ENCODE measurements at regions not wholly inside any gene's neighbourhood (a gene's known extent, or its start where the extent isn't known, plus 50 kb on each side); places are given as distances from the start of the nearest gene placed in this dataset.

DNA sequence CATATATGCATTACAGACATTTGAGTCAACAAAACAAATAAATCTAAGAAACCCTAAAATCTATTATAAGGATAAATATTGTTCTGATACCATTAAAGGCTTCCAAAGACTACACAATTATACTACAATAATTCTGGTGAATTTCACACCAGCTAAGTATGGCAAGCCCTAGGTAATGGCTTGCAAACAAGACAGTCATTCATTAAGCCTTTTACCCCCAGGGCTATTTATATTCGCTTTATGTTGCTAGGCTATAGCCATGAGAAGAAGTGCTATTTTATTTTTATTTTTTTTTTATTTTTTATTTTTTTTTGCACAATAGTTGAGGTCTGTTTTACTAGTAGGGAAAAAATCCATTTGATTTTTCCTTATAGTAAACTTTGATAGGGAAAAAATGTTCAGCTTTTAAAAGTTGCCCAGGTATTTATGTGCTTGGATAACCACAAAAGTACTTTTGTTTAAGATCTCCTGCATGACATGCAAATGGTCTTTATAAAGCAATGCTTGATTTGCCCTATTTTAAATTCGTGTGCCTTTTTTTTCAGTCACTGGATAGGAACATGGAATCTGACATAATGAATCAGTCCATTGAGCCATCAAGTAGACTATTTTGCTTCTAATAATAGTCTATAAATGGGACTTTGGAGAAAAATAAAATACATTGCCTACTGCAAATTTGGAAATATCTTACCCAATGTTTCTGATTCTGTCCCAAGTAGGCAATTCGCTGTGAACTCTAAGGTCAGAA is 946.3 kb upstream of the COX7C start:
- Histone ChIP-seq H3K4me3 (ENCODE audit: low read depth, low read length) (no peak overlapping the region), H3K36me3 (ENCODE audit: control insufficient read depth, insufficient read depth, low read length) (no peaks in the 10 kb centered on the region), H3K27me3 (ENCODE audit: control insufficient read depth, insufficient read depth, low read length) (no peaks in the 10 kb centered on the region)
- TF ChIP-seq, protein P1, sequence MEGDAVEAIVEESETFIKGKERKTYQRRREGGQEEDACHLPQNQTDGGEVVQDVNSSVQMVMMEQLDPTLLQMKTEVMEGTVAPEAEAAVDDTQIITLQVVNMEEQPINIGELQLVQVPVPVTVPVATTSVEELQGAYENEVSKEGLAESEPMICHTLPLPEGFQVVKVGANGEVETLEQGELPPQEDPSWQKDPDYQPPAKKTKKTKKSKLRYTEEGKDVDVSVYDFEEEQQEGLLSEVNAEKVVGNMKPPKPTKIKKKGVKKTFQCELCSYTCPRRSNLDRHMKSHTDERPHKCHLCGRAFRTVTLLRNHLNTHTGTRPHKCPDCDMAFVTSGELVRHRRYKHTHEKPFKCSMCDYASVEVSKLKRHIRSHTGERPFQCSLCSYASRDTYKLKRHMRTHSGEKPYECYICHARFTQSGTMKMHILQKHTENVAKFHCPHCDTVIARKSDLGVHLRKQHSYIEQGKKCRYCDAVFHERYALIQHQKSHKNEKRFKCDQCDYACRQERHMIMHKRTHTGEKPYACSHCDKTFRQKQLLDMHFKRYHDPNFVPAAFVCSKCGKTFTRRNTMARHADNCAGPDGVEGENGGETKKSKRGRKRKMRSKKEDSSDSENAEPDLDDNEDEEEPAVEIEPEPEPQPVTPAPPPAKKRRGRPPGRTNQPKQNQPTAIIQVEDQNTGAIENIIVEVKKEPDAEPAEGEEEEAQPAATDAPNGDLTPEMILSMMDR (IDR thresholded peaks at IDR 0.05; ENCODE audit: insufficient read depth, low read length, severe bottlenecking), result no peak
- DNase-seq (ENCODE audit: low read depth) (no peak), FAIRE-seq (no peak)

DNA sequence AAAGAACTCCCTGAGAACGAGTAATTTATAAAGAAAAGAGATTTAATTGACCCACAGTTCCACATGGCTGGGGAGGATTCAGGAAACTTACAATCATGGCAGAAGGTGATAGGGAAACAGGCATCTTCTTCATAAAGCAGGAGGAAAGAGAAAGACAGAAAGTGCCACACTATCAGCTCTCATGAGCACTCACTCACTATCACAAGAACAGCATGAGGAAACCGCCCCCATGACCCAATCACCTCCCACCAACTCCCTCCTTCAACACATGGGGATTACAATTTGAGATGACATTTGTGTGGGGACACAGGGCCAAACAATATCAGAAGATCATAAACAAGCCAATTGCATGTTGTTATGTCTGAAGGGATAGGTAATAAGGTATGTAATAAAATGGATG is 935.9 kb upstream of the COX7C start:
- no peak for FAIRE-seq

DNA sequence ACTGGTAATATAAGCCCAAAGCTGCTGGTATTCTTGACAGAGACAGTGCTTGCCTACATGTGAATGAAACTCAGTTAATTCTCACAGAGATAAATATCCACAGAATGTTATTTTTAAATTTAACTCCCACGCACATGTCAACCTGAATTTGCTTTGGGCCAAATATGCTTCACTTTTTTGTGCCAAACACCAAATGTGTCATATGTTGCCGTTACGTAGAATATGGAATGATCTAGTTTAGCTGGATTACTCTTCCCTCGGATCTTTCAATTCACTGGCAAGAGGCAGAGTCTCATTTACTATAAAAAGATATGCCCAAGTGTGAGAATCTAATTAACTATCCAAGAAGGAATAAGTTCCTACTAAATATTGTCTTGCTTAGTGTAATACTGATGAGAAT is 933.4 kb upstream of the COX7C start:
- FAIRE-seq (no peak), DNase-seq (ENCODE audit: low read depth) (no peak)
- no peaks in the 10 kb centered on the region for H3K36me3 ChIP-seq (ENCODE audit: control insufficient read depth, insufficient read depth, low read length)
- H3K4me3 ChIP-seq (ENCODE audit: low read depth, low read length), result no peak overlapping the region
- TF ChIP-seq, protein P1 (IDR thresholded peaks at IDR 0.05; ENCODE audit: insufficient read depth, low read length, severe bottlenecking), result no peak
- H3K27me3 ChIP-seq (ENCODE audit: control insufficient read depth, insufficient read depth, low read length), result no peaks in the 10 kb centered on the region

More for the DNA sequence above, 935.9 kb upstream of the COX7C start:
- no peak overlapping the region for H3K4me3 ChIP-seq (ENCODE audit: low read depth, low read length)
- no peaks in the 10 kb centered on the region for H3K36me3 ChIP-seq (ENCODE audit: control insufficient read depth, insufficient read depth, low read length)
- DNase-seq (ENCODE audit: low read depth), result no peak
- TF ChIP-seq, protein P1 (IDR thresholded peaks at IDR 0.05; ENCODE audit: insufficient read depth, low read length, severe bottlenecking), result no peak
- no peaks in the 10 kb centered on the region for H3K27me3 ChIP-seq (ENCODE audit: control insufficient read depth, insufficient read depth, low read length)

DNA sequence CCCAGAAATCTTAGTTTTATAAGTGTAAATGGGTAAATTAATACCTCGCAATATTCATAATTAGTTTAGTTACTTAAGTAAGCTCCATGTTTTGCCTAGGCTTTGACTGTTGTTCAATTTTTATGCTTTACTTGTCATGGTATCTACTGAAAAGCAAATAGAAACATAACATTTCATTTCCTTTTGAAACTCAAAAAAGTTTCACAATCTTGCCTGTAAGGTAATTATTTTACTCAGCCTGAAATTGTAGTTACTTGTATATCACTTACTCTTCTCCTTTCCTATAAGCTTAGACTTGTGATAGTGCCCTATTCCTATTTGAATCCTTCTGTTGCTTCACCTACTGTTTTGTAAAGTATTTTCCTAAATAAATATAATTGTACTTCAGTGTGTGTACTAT is 914.4 kb upstream of the COX7C start:
- Histone ChIP-seq H3K27me3 (ENCODE audit: control insufficient read depth, insufficient read depth, low read length) (no peaks in the 10 kb centered on the region), H3K4me3 (ENCODE audit: low read depth, low read length) (no peak overlapping the region), H3K36me3 (ENCODE audit: control insufficient read depth, insufficient read depth, low read length) (no peaks in the 10 kb centered on the region)
- DNase-seq (ENCODE audit: low read depth) (no peak), FAIRE-seq (no peak)
- TF ChIP-seq, protein P1 (IDR thresholded peaks at IDR 0.05; ENCODE audit: insufficient read depth, low read length, severe bottlenecking), result no peak

DNA sequence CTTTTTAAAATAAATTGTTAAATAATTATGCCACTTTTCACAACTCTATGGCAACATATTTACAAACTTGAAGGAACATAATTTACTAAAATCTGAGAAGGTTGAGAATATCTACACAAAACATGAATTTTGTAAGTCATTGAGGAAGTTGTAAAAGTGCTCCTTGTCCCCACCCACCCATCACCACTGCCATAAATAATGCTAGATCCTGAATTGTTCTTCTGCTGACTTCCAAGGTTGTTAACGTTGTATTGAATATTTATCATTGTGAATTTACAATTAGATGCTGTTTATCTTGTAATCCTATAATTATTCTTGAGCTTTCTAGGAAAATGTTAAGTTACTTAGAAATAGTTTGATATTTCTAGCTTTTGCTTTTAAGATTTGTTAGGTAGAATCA is 908.0 kb upstream of the COX7C start:
- TF ChIP-seq, protein P1 (IDR thresholded peaks at IDR 0.05; ENCODE audit: insufficient read depth, low read length, severe bottlenecking), result no peak
- no peak overlapping the region for H3K4me3 ChIP-seq (ENCODE audit: low read depth, low read length)
- no peaks in the 10 kb centered on the region for H3K27me3 ChIP-seq (ENCODE audit: control insufficient read depth, insufficient read depth, low read length)
- no peaks in the 10 kb centered on the region for H3K36me3 ChIP-seq (ENCODE audit: control insufficient read depth, insufficient read depth, low read length)
- DNase-seq (ENCODE audit: low read depth), result no peak
- no peak for FAIRE-seq
